Trophoblast cell (in vitro differentiated cells and primary cell): ENCODE measurements at regions not wholly inside any gene's neighbourhood (a gene's known extent, or its start where the extent isn't known, plus 50 kb on each side); places are given as distances from the start of the nearest gene placed in this dataset.

Experiments used
- DNase-seq, 2 donors: peaks; one replicate each; pipeline ENCODE4 v3.0.0-alpha.2; 2016
- H2AFZ ChIP-seq: 2 replicates; pipeline ENCODE4 v1.6.1; 2013; ENCODE audit warnings: low read length, moderate library complexity, mild to moderate bottlenecking; ENCODE audit not compliant: insufficient read depth, poor library complexity
- H2AK5ac ChIP-seq: 2 replicates; pipeline ENCODE4 v1.6.1; 2013; ENCODE audit warnings: mild to moderate bottlenecking, low read length
- H2BK120ac ChIP-seq: 2 replicates; pipeline ENCODE4 v1.6.1; 2013; ENCODE audit warnings: low read length, mild to moderate bottlenecking, moderate library complexity; ENCODE audit not compliant: insufficient read depth, poor library complexity
- H2BK12ac ChIP-seq: 2 replicates; pipeline ENCODE4 v1.6.1; 2013; ENCODE audit warnings: mild to moderate bottlenecking, low read length, moderate library complexity
- H2BK5ac ChIP-seq: 2 replicates; pipeline ENCODE4 v1.6.1; 2013; ENCODE audit warnings: low read length, low read depth, moderate library complexity, mild to moderate bottlenecking; ENCODE audit not compliant: poor library complexity
- H3K14ac ChIP-seq: 2 replicates; pipeline ENCODE4 v1.6.1; 2013; ENCODE audit warnings: mild to moderate bottlenecking, low read length
- H3K18ac ChIP-seq: 2 replicates; pipeline ENCODE4 v1.6.1; 2013; ENCODE audit warnings: mild to moderate bottlenecking, low read length
- H3K23ac ChIP-seq: 2 replicates; pipeline ENCODE4 v1.6.1; 2013; ENCODE audit warnings: low read length
- H3K27ac ChIP-seq: 2 replicates; pipeline ENCODE4 v1.5.1; 2013; ENCODE audit warnings: low read depth, mild to moderate bottlenecking, inconsistent platforms, low read length, moderate library complexity
- H3K27me3 ChIP-seq: 2 replicates; pipeline ENCODE4 v1.6.1; 2013; ENCODE audit warnings: inconsistent platforms, mild to moderate bottlenecking, low read length, moderate library complexity; ENCODE audit not compliant: insufficient read depth
- H3K36me3 ChIP-seq, 2 experiments: 1 replicate in 1 of 2; 2 replicates in 1 of 2; pipeline ENCODE4 v1.6.1; 2013; ENCODE audit warnings: low read length in 2 of 2, mild to moderate bottlenecking in 2 of 2, moderate library complexity in 1 of 2; ENCODE audit not compliant: insufficient read depth in 2 of 2, control insufficient read depth in 1 of 2
- H3K4ac ChIP-seq: 2 replicates; pipeline ENCODE4 v1.6.1; 2013; ENCODE audit warnings: low read depth, mild to moderate bottlenecking, low read length, moderate library complexity
- H3K4me1 ChIP-seq, 2 experiments: 1 replicate in 1 of 2; 2 replicates in 1 of 2; pipeline ENCODE4 v1.6.1; 2013; ENCODE audit warnings: low read length in 2 of 2, mild to moderate bottlenecking in 2 of 2, moderate library complexity in 1 of 2; ENCODE audit not compliant: insufficient read depth in 2 of 2, control insufficient read depth in 1 of 2
- H3K4me2 ChIP-seq: 2 replicates; pipeline ENCODE4 v1.6.1; 2013; ENCODE audit warnings: inconsistent platforms, mild to moderate bottlenecking, low read length, moderate library complexity
- H3K4me3 ChIP-seq: 2 replicates; pipeline ENCODE4 v1.5.1; 2013; ENCODE audit warnings: mild to moderate bottlenecking, low read depth, low read length, inconsistent platforms
- H3K79me1 ChIP-seq: one replicate; pipeline ENCODE4 v1.6.1; 2013; ENCODE audit warnings: low read length
- H3K79me2 ChIP-seq: 2 replicates; pipeline ENCODE4 v1.6.1; 2013; ENCODE audit warnings: low read length, mild to moderate bottlenecking; ENCODE audit not compliant: control insufficient read depth, insufficient read depth, poor library complexity
- H3K9ac ChIP-seq: 2 replicates; pipeline ENCODE4 v1.6.1; 2013; ENCODE audit warnings: mild to moderate bottlenecking, low read length
- H3K9me3 ChIP-seq: 2 replicates; pipeline ENCODE4 v1.6.1; 2013; ENCODE audit warnings: low read depth, mild to moderate bottlenecking, control low read depth, inconsistent platforms, low read length; ENCODE audit not compliant: insufficient read depth
- H4K12ac ChIP-seq: 2 replicates; pipeline ENCODE4 v1.6.1; 2013; ENCODE audit warnings: low read depth, mild to moderate bottlenecking, low read length, moderate library complexity
- H4K8ac ChIP-seq: 2 replicates; pipeline ENCODE4 v1.6.1; 2013; ENCODE audit warnings: low read depth, mild to moderate bottlenecking, low read length, moderate library complexity
- H4K91ac ChIP-seq: one replicate; pipeline ENCODE4 v1.6.1; 2013; ENCODE audit warnings: low read depth, mild to moderate bottlenecking, low read length, moderate library complexity
- WGBS: extraction: QIAGEN DNeasy Blood & Tissue Kit; methylation state at CpG from one replicate; pipeline ENCODE4 v1.1.7; 2013; ENCODE audit warnings: missing lambda C conversion rate; ENCODE audit not compliant: insufficient read length, insufficient coverage; ENCODE audit errors: extremely low coverage; 5-methylcytosine and 5-hydroxymethylcytosine counted together

GRCh38 chr3:137071104-137071503 is 113.3 kb downstream of the IL20RB start:
- no peak overlapping the region for H2AFZ ChIP-seq
- H3K79me1 ChIP-seq: no peaks in the 10 kb centered on the region
- no peak overlapping the region for H4K12ac ChIP-seq
- no peaks in the 10 kb centered on the region for H3K36me3 ChIP-seq
- no peak for DNase-seq
- H3K27me3 ChIP-seq: no peaks in the 10 kb centered on the region
- no peak overlapping the region for H2BK120ac ChIP-seq
- no peak overlapping the region for H3K9ac ChIP-seq
- H3K18ac ChIP-seq: no peak overlapping the region
- H3K14ac ChIP-seq: no peak overlapping the region
- no peak overlapping the region for H3K4me2 ChIP-seq
- H3K27ac ChIP-seq: no peak overlapping the region
- no peak overlapping the region for H3K23ac ChIP-seq
- peaks cover 0 to 3% of the 10 kb centered on the region in 2 experiments for H3K4me1 ChIP-seq
- H4K91ac ChIP-seq: no peak overlapping the region
- H3K4me3 ChIP-seq: no peak overlapping the region
- no peak overlapping the region for H3K4ac ChIP-seq
- no peak overlapping the region for H4K8ac ChIP-seq
- H2AK5ac ChIP-seq: no peak overlapping the region
- H2BK5ac ChIP-seq: no peak overlapping the region
- WGBS: no CpG with 5 or more reads among the region's 1 CpG
- H3K79me2 ChIP-seq: peaks cover 1% of the 10 kb centered on the region
- no peak overlapping the region for H2BK12ac ChIP-seq
- H3K9me3 ChIP-seq: no peaks in the 10 kb centered on the region

- H2BK120ac ChIP-seq: no peak overlapping the region
- H3K23ac ChIP-seq: no peak overlapping the region
- no peak overlapping the region for H3K4ac ChIP-seq
- no peak overlapping the region for H4K91ac ChIP-seq
- H3K18ac ChIP-seq: no peak overlapping the region
- H3K27ac ChIP-seq: no peak overlapping the region
- WGBS: no CpG with 5 or more reads among the region's 2 CpGs
- H4K12ac ChIP-seq: no peak overlapping the region
- H3K27me3 ChIP-seq: no peaks in the 10 kb centered on the region
- H3K9ac ChIP-seq: no peak overlapping the region
- H3K4me1 ChIP-seq: no peaks in the 10 kb centered on the region
- no peak overlapping the region for H2AFZ ChIP-seq
- no peak overlapping the region for H2AK5ac ChIP-seq
- H4K8ac ChIP-seq: no peak overlapping the region
- peaks cover 1% of the 10 kb centered on the region for H3K79me2 ChIP-seq
- H3K14ac ChIP-seq: no peak overlapping the region
- no peaks in the 10 kb centered on the region for H3K36me3 ChIP-seq
- no peak overlapping the region for H3K4me2 ChIP-seq
- no peak for DNase-seq
- H3K79me1 ChIP-seq: no peaks in the 10 kb centered on the region
- H3K4me3 ChIP-seq: no peak overlapping the region
- no peaks in the 10 kb centered on the region for H3K9me3 ChIP-seq
- no peak overlapping the region for H2BK12ac ChIP-seq
- no peak overlapping the region for H2BK5ac ChIP-seq
These were observed 117.2 kb downstream of the IL20RB start for GRCh38 chr3:137075020-137075419.

- H4K8ac ChIP-seq: no peak overlapping the region
- H3K18ac ChIP-seq: no peak overlapping the region
- H2BK5ac ChIP-seq: no peak overlapping the region
- no peak overlapping the region for H2BK12ac ChIP-seq
- H3K4ac ChIP-seq: no peak overlapping the region
- no peak overlapping the region for H2AFZ ChIP-seq
- no peak overlapping the region for H2AK5ac ChIP-seq
- no peaks in the 10 kb centered on the region for H3K9me3 ChIP-seq
- peaks cover 1% of the 10 kb centered on the region for H3K79me2 ChIP-seq
- no peak overlapping the region for H2BK120ac ChIP-seq
- no peaks in the 10 kb centered on the region for H3K36me3 ChIP-seq
- no peak overlapping the region for H3K4me2 ChIP-seq
- H3K79me1 ChIP-seq: no peaks in the 10 kb centered on the region
- H3K23ac ChIP-seq: no peak overlapping the region
- H3K14ac ChIP-seq: no peak overlapping the region
- H3K4me3 ChIP-seq: no peak overlapping the region
- H3K27me3 ChIP-seq: no peaks in the 10 kb centered on the region
- no peak overlapping the region for H4K91ac ChIP-seq
- H4K12ac ChIP-seq: no peak overlapping the region
- H3K9ac ChIP-seq: no peak overlapping the region
- no CpG with 5 or more reads among the region's 2 CpGs for WGBS
- no peak for DNase-seq
- no peak overlapping the region for H3K27ac ChIP-seq
- no peaks in the 10 kb centered on the region for H3K4me1 ChIP-seq
These were observed 120.3 kb downstream of the IL20RB start for GRCh38 chr3:137078040-137078439.

- DNase-seq: no peak
- WGBS: no CpG with 5 or more reads among the region's 2 CpGs
- H3K36me3 ChIP-seq: no peaks in the 10 kb centered on the region
These were observed 121.8 kb downstream of the IL20RB start for GRCh38 chr3:137079571-137079970.

More at GRCh38 chr3:137079571-137079970, 121.8 kb downstream of the IL20RB start:
- Histone ChIP-seq H3K4ac (no peak overlapping the region), H2BK12ac (no peak overlapping the region), H4K8ac (no peak overlapping the region), H3K4me1 (no peaks in the 10 kb centered on the region), H2BK5ac (no peak overlapping the region), H2AK5ac (no peak overlapping the region), H2AFZ (no peak overlapping the region), H3K9me3 (no peaks in the 10 kb centered on the region), H3K4me2 (no peak overlapping the region), H3K18ac (no peak overlapping the region), H3K4me3 (no peak overlapping the region), H3K79me2 (no peaks in the 10 kb centered on the region), H2BK120ac (no peak overlapping the region), H3K27me3 (no peaks in the 10 kb centered on the region), H3K23ac (no peak overlapping the region), H4K91ac (no peak overlapping the region), H4K12ac (no peak overlapping the region), H3K9ac (no peak overlapping the region), H3K79me1 (no peaks in the 10 kb centered on the region), H3K14ac (no peak overlapping the region), H3K27ac (no peak overlapping the region)
